Fibroblast of the aortic adventitia (primary cell): ENCODE measurements at regions not wholly inside any gene's neighbourhood (a gene's known extent, or its start where the extent isn't known, plus 50 kb on each side); places are given as distances from the start of the nearest gene placed in this dataset.

Experiments used
- DNase-seq: peaks from one replicate; pipeline ENCODE4 v3.0.0-alpha.2; 2010; ENCODE audit warnings: low read depth
- H3K4me3 ChIP-seq: 2 replicates; pipeline ENCODE4 v1.5.1; 2011; ENCODE audit warnings: low read depth, mild to moderate bottlenecking, control low read depth, low read length, moderate library complexity
- TF ChIP-seq, protein P1 (sequence below): IDR thresholded peaks from 2 replicates; pipeline ENCODE4 v1.5.1; 2011; ENCODE audit warnings: mild to moderate bottlenecking, low read length, control low read depth, inconsistent platforms; ENCODE audit not compliant: insufficient read depth

- H3K4me3 ChIP-seq, result no peak overlapping the region
- no peak for DNase-seq
- TF ChIP-seq, protein P1, sequence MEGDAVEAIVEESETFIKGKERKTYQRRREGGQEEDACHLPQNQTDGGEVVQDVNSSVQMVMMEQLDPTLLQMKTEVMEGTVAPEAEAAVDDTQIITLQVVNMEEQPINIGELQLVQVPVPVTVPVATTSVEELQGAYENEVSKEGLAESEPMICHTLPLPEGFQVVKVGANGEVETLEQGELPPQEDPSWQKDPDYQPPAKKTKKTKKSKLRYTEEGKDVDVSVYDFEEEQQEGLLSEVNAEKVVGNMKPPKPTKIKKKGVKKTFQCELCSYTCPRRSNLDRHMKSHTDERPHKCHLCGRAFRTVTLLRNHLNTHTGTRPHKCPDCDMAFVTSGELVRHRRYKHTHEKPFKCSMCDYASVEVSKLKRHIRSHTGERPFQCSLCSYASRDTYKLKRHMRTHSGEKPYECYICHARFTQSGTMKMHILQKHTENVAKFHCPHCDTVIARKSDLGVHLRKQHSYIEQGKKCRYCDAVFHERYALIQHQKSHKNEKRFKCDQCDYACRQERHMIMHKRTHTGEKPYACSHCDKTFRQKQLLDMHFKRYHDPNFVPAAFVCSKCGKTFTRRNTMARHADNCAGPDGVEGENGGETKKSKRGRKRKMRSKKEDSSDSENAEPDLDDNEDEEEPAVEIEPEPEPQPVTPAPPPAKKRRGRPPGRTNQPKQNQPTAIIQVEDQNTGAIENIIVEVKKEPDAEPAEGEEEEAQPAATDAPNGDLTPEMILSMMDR, result no peak
These were observed 362.2 kb upstream of the SNX7 start for GRCh38 chr1:98299313-98299712.

DNA sequence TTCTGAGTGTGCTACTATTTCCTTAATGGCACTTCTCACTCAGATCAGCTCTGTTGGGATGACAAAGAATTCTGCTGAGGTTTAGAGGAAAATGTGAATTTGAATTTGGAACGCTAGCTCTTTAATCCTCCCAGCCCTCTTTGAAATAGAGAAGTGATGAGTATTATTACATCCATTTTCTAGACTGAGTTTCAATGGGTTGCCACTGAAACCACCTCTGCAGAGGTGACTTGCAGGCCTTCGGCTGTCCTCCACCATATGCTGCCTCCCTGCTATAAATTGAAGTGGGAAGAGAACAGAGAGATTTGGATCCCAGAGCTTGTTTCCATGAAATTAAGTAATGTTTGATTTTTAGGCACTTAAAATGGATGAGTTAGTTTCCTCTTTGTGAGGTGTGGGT is 363.2 kb upstream of the SNX7 start:
- H3K4me3 ChIP-seq, result no peak overlapping the region
- TF ChIP-seq, protein P1, result no peak
- DNase-seq, result no peak

- DNase-seq, result no peak
- no peak overlapping the region for H3K4me3 ChIP-seq
- TF ChIP-seq, protein P1, result no peak
These were observed 364.8 kb upstream of the SNX7 start for GRCh38 chr1:98296681-98297080.

DNA sequence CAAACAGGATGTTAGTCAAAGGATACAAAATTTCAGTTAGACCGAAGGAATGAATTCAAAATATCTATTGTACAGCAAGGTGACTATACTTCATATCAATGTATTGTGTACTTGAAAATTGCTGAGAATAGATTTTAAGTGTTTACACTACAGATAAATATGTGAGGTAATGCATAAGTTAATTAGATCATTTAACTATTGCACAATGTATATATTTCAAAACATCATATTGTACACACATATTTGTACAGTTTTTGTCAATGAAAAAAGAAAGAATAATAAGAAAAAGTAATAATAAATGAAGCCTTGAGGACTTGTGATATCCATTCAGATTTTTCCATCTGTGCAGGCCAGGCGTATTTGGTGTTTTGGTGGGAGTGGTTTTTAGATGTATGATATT is 367.4 kb upstream of the SNX7 start:
- no peak for DNase-seq
- no peak overlapping the region for H3K4me3 ChIP-seq
- TF ChIP-seq, protein P1, result no peak

- H3K4me3 ChIP-seq, result no peak overlapping the region
- TF ChIP-seq, protein P1, result no peak
These were observed 368.5 kb upstream of the SNX7 start for GRCh38 chr1:98292994-98293393.

GRCh38 chr1:98289311-98289710 is 368.5 kb upstream of the DPYD start:
- TF ChIP-seq, protein P1, result no peak
- peak; percentile 10 for DNase-seq
- H3K4me3 ChIP-seq, result no peak overlapping the region

More at GRCh38 chr1:98292994-98293393, 368.5 kb upstream of the SNX7 start:
- DNase-seq, result no peak

- DNase-seq, result no peak
- H3K4me3 ChIP-seq, result no peak overlapping the region
These were observed 367.7 kb upstream of the DPYD start for GRCh38 chr1:98288494-98288893.

More at GRCh38 chr1:98288494-98288893, 367.7 kb upstream of the DPYD start:
- TF ChIP-seq, protein P1, result no peak
